ENCODE measurements at regions not wholly inside any gene's neighbourhood (a gene's known extent, or its start where the extent isn't known, plus 50 kb on each side); places are given as distances from the start of the nearest gene placed in this dataset.
"Not testable (repeated sequence)": the region's sequence is repeated elsewhere in the genome, so short reads cannot be mapped to it uniquely, and the experiment has no call there.

DNA sequence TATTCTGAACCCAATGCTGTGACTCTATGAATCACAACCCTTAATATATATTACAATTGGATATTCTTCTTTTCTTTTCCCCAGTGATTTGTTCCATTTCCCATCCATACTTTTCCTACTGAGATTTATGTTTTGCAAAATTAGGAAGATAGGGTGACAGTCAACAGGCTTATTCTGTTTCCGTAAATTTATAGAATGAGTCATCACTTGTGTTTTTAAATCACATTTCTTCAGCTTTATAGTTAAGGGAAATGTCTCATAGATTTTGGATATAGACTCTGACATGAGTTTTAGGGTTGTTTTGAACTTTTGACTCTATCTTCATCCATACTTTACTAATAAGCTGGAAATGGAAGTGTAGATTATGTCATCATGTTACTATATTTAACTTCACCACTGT, 661.6 kb upstream of the FBXO33 start:
- DNase-seq, result no peak

- DNase-seq, result no peak
Measured at GRCh38 chr14:40074169-40074568, 641.9 kb upstream of the FBXO33 start.

DNA sequence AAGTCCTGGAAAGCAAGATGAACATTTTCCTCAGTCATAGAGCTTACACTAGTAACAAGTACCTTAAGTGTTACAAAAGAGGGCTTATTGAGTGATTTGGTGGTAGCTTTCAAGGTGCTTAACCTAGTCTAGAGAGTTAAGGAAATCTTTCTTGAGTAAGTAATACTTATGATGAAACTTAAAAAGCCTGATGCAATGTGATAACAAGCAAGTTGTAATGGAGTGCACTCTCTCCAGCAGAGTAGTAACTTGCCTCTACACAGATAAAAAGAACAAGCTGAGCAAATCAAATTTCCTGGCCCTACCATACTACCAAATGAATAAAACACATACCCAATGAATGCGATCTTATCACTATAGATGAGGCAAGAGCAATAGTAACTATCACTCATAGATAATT, 639.9 kb upstream of the FBXO33 start:
- DNase-seq, result no peak

DNA sequence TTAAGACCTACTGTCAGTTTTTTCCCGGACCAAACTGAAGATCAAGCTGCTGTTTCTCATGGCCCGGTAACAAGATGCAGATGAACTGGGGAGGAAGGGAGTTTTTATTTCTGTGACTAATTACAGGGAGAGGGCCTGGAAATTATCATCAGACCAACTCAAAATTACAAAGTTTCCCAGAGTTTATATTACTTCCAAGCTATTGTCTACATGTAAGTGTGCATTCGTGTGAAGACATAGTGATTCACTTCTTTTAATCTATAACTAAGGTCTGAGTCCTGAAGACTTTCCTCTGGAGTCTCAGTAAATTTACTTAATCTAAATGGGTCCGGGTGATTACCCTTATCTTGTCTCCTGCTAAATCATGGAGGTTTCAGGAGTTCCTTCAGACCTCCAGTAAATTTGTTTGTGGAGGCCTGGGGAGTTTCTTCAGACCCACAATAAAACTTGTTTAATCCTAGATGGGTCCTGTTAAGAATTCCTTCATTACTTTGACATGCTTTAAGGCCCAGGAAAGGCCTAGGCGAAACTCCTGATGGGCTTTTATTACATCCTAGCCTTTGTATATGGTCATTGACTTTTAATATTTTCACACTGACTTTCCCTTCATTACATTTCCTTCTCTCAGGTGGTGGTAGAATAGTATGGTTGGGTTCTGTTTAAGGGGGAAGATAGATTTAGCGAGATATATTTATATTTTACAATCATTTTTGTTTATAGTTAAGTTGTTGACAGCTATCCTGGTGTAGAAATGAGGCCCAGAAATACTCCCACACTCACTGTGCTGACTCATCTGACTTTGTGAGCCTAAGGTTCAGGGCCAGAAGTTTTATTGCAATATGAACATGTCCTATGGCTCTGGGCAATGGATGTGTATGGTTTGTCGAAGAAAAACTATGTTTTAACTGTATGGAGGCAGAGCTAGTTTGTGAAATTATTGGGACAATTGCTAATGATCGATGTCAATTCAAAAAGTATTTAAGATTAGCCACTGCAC, 627.0 kb upstream of the FBXO33 start:
- no peak for DNase-seq

DNA sequence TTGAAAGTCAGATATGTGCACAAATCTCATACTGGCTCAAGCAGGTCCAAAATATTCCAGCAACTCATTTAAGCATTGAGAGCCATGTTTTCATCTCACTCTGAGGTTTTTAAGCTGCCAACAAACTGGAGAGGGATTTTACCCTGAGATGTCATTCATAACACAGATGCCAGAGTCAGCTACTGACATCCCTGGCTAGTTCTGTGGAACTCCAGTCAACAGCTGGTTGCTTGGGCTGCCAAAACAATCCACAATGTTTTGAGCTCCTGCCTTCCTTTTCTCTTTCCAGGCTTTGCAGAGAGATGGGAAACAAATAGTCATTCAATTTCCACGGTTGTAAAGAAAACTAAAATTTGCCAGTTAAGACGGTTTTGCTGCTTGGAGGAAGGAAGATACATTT, 621.2 kb upstream of the FBXO33 start:
- no peak for DNase-seq

GRCh38 chr14:40028991-40029390, 596.8 kb upstream of the FBXO33 start:
- peak in 1 of 2 donors; percentile 25 for DNase-seq

DNA sequence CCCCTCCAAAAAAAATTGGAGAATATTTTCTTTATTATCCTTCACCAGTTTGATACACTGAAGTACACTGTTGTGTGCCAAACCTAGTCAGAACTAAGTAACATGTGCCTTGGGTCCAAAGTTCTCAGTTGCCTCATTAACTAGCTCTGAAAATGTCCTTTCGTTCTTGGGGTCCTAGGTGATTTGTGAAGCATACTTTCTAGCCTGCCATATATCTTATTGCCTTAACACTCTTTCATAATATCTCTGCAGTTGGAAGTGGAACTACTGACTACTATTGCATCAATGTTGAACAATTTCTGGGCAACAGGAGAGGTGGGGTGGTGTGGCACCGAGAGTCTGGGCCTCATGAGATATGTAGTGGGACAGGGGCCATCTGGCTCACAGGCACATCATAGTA, 592.9 kb upstream of the FBXO33 start:
- DNase-seq, result no peak

GRCh38 chr14:40010961-40011360, 578.7 kb upstream of the FBXO33 start:
- DNase-seq, result no peak

DNA sequence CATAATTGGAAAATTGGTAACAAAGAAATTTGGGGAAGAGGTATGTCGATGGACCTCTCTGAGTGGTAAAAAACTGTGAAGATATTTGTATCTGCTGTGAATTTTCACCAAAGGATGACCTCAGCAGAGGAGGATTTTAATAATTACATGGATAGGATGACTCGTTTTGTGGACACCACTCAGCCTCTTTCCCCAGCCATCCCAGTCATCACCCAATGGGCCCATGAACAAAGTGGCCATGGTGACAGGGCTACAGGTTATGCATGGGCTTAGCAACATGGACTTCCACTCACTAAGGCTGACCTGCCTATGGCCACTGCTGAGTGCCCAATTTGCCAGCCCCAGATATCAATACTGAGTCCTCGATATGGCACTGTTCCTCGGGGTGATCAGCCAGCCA, 577.5 kb upstream of the FBXO33 start:
- DNase-seq, result no peak

DNA sequence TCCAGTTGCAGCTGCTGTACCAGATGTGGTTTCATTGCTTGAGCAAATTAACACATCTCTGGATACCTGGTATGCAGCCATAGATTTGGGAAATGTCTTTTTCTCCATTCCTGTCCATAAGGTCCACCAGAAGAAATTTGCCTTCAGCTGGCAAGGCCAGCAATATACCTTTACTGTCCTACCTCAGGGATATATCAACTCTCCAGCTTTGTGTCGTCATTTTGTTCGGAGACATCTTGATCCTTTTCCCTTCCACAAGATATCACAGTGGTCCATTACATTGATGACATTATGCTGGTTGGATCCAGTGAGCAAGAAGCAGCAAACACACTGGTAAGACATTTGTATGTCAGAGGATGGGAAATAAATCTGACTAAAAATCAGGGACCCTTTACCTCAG, 576.1 kb upstream of the FBXO33 start:
- not testable (repeated sequence) for DNase-seq

DNA sequence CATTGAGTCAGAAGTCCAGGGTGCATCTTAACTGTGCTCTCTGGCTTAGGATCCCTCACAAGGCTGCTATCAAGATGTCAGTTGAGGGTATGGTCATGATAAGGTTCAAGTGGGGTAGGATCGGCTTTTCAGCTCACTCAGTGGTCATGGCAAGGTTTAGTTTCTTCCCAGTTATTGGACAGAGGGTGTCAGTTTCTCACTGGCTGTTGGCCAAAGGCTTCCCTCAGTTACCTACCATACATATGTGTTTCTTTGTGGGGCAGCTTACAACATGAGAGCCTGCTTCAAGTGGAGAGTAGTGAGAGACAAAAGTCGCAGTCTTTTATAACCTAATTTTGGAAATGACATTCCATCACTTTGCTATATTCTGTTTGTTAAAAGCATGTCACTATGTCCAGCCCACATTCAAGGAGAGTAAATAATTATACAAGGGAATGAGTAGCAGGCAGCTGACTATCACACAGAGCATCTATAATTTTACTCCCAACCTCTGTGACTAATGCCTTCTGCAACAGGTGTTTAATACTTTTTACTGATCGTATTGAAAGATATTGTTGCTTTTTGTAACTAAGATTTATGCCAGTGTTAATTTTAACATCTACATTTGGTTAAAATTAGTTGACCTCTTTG, 572.8 kb upstream of the FBXO33 start:
- no peak for DNase-seq

DNA sequence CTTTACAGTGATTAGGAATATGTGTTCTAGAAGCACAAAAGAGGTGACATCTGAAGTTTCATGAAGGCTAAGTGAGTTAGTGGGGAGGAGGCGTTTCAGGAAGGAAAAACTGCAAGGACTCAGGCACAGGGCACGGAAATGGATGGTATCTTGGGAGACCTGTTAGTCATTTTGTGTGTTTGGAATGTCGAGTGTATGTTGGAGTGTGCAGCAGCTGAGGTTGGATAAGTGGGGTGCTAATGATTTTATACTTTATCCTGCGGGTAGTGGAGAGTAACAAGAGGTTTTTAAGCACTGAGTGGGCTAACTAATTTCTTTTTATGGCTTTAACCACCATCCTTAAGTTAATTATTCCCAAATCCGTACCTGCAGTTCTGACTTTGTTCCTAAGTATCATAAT, 571.5 kb upstream of the FBXO33 start:
- DNase-seq, result no peak

DNA sequence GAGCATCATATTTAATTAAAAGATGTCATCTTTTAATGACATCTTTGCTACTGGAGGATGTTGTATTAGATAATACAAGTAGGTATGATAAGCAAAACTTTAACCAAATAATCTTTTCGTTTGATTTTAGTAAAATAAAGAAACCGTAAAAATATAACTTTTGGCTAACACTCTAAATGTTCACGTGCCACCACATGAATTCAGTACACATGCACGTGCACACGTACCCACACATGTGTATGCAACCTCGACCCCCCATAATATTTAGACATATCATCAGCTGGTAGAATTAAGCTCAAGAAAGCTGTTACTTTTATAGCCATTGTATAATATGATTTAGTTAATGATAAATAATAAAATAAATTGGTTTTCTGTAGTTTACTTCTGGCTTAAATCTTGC, 566.6 kb upstream of the FBXO33 start:
- DNase-seq, result no peak

- no peak for DNase-seq
Measured at GRCh38 chr14:39998114-39998513, 565.9 kb upstream of the FBXO33 start.

DNA sequence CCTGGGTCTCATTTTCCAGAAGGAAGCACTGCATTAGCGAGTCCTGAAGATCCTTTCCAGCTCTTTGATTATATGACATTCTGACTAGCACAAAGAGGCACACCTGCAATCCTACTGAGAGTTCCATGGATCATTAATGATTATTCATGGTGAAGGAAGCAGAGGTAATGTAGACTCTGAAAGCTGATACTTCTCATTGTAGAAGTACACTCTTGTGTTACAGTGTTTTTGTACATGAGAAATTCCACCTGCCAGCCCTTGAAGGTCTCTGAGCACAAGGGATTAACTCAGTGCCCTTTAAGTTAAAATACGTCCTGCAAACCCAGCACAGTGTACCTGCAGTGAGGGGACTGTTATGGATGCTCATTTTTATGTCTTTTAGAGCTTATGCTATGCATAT, 558.8 kb upstream of the FBXO33 start:
- DNase-seq, result no peak

DNA sequence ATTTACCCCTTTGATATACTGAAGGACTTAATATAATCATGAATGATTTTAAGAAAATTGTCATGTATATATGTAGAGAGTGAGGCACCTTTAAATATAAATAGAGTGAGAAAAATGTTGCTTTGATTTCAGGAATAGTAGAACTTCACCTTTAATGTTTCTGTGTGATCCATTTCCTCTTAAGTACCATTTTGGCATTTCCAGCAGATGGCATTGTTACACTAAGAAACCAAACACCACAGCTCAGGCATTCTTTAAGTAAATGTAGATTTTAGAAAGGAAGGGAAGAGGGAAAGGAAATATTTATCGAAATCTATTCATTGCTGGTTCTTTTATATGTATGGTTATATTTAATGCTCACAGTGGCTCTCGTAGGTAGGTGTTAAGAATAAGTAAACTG, 556.7 kb upstream of the FBXO33 start:
- peak in 1 of 2 donors; percentile 23 for DNase-seq

- no peak for DNase-seq
Measured at GRCh38 chr14:39984323-39984722, 552.1 kb upstream of the FBXO33 start.

GRCh38 chr14:39977198-39977597, 545.0 kb upstream of the FBXO33 start:
- no peak for DNase-seq

GRCh38 chr14:39974036-39974435, 541.8 kb upstream of the FBXO33 start:
- DNase-seq, result no peak

- DNase-seq, result no peak
Measured at GRCh38 chr14:39972704-39973103, 540.5 kb upstream of the FBXO33 start.

DNA sequence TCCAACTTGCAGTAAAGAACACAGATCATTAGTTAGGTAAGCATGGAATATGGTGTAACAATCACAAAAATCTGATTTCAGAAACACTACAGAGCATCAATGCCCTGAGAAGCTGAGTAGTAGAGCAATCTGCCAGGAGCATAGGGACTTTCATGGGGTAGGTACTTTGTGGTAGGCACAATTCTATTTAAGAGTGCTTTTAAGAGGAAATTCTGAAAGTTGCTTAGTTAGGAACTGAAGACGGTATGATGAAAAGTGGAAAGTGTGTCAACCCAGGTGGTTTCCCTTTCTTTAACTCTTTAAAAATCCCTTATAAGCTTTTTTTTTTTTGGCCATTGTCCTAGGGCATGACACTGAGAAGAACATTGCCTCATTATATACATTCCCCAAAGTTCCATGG, 535.7 kb upstream of the FBXO33 start:
- DNase-seq, result no peak

GRCh38 chr14:39957987-39958386, 525.8 kb upstream of the FBXO33 start:
- no peak for DNase-seq

DNA sequence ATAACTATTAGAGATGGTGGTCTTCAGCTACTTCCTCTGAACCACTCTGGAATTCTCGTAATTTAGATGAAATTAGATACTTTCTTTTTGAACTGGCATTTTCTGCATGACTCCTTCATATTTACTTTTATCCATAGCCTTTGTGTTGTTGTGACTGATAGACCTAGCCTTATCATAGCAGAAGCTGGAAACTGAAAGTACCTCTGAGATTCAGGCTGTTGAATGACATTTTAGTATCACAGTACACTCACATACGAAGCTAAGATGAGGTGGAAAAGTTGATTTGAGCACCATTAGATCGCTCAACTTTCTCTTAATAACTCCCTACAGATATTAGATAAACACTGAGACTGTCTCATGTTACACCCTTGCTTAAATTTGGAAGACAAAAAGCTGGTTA, 525.1 kb upstream of the FBXO33 start:
- DNase-seq, result no peak

GRCh38 chr14:39956372-39956771, 524.1 kb upstream of the FBXO33 start:
- no peak for DNase-seq
